Thymus (tissue), 11 donors: ENCODE measurements at regions not wholly inside any gene's neighbourhood (a gene's known extent, or its start where the extent isn't known, plus 50 kb on each side); places are given as distances from the start of the nearest gene placed in this dataset.

Experiments
- DNase-seq, 9 donors: peaks; one replicate each; pipeline ENCODE4 v3.0.0-alpha.2; 2013; ENCODE audit warnings: low spot score in 9 of 9, low read depth in 6 of 9, missing footprints in 1 of 9
- H3K27ac ChIP-seq, 2 donors: one replicate each; pipeline ENCODE4 v1.5.1; 2013; ENCODE audit warnings: control low read depth in 1 of 2, low read depth in 1 of 2, low read length in 1 of 2, mild to moderate bottlenecking in 1 of 2, moderate library complexity in 1 of 2
- H3K27me3 ChIP-seq, 2 donors: one replicate each; pipeline ENCODE4 v1.5.1; 2013; ENCODE audit warnings: low read length in 1 of 2; ENCODE audit not compliant: control insufficient read depth in 2 of 2, insufficient read depth in 1 of 2
- H3K36me3 ChIP-seq, 2 donors: one replicate each; pipeline ENCODE4 v1.5.1; 2013; ENCODE audit warnings: low read length in 1 of 2, mild to moderate bottlenecking in 1 of 2, moderate library complexity in 1 of 2; ENCODE audit not compliant: control insufficient read depth in 2 of 2, insufficient read depth in 2 of 2
- H3K4me1 ChIP-seq, 2 donors: one replicate each; pipeline ENCODE4 v1.5.1; 2013; ENCODE audit warnings: low read length in 2 of 2; ENCODE audit not compliant: control insufficient read depth in 2 of 2, insufficient read depth in 2 of 2
- H3K4me3 ChIP-seq, 2 donors: one replicate each; pipeline ENCODE4 v1.5.1; 2013; ENCODE audit warnings: low read length in 2 of 2, control low read depth in 1 of 2, mild to moderate bottlenecking in 1 of 2
- H3K9me3 ChIP-seq, 2 donors: one replicate each; pipeline ENCODE4 v1.5.1; 2013; ENCODE audit warnings: low read length in 1 of 2, mild to moderate bottlenecking in 1 of 2; ENCODE audit not compliant: control insufficient read depth in 2 of 2, insufficient read depth in 1 of 2
- WGBS: extraction: QIAGEN DNeasy Blood & Tissue Kit; methylation state at CpG from one replicate; pipeline ENCODE4 v1.1.7; 2013; 5-methylcytosine and 5-hydroxymethylcytosine counted together
- donor health status: healthy.

- H3K27ac ChIP-seq, result peak overlapping the region in 1 of 2 donors; percentile 75
- H3K27me3 ChIP-seq, result no peaks in the 10 kb centered on the region
- no peak overlapping the region for H3K4me3 ChIP-seq
- H3K4me1 ChIP-seq, result peaks cover 14 to 32% of the 10 kb centered on the region in 2 donors
- 68% methylated on average over 3 of the region's 3 CpGs for WGBS
- peak in 3 of 9 donors; percentile 30 to 61 (median 37) for DNase-seq
- no peaks in the 10 kb centered on the region for H3K36me3 ChIP-seq
- peaks cover 0 to 17% of the 10 kb centered on the region in 2 donors for H3K9me3 ChIP-seq
Measured at GRCh38 chr6:14353281-14353680, 235.7 kb downstream of the CD83 start.

- WGBS, result 98% methylated on average over 2 of the region's 2 CpGs
- H3K4me3 ChIP-seq, result no peak overlapping the region
- no peak for DNase-seq
- H3K36me3 ChIP-seq, result no peaks in the 10 kb centered on the region
- H3K27ac ChIP-seq, result peak overlapping the region in 1 of 2 donors; percentile 75
- peaks cover 14 to 32% of the 10 kb centered on the region in 2 donors for H3K4me1 ChIP-seq
- no peaks in the 10 kb centered on the region for H3K27me3 ChIP-seq
- H3K9me3 ChIP-seq, result peaks cover 0 to 17% of the 10 kb centered on the region in 2 donors
Measured at GRCh38 chr6:14353798-14354197, 236.2 kb downstream of the CD83 start.

- Histone ChIP-seq H3K27me3 (no peaks in the 10 kb centered on the region), H3K4me1 (peaks cover 14 to 25% of the 10 kb centered on the region in 2 donors), H3K27ac (no peak overlapping the region), H3K36me3 (no peaks in the 10 kb centered on the region), H3K9me3 (peaks cover 0 to 17% of the 10 kb centered on the region in 2 donors), H3K4me3 (no peak overlapping the region)
- 22% methylated on average over 5 of the region's 5 CpGs for WGBS
- DNase-seq, result no peak
Measured at GRCh38 chr6:14354919-14355572, 237.5 kb downstream of the CD83 start.

GRCh38 chr6:14359438-14359837 lies 241.9 kb downstream of the CD83 start:
- DNase-seq, result no peak
- Histone ChIP-seq H3K9me3 (no peaks in the 10 kb centered on the region), H3K4me3 (no peak overlapping the region), H3K27me3 (no peaks in the 10 kb centered on the region), H3K36me3 (no peaks in the 10 kb centered on the region), H3K27ac (no peak overlapping the region), H3K4me1 (peaks cover 10% of the 10 kb centered on the region in 2 donors)
- WGBS, result 96% methylated on average over 5 of the region's 5 CpGs

GRCh38 chr6:14360565-14360964 lies 243.0 kb downstream of the CD83 start:
- Histone ChIP-seq H3K36me3 (no peaks in the 10 kb centered on the region), H3K4me3 (no peak overlapping the region), H3K4me1 (peaks cover 2 to 3% of the 10 kb centered on the region in 2 donors), H3K27me3 (no peaks in the 10 kb centered on the region), H3K27ac (no peak overlapping the region), H3K9me3 (no peaks in the 10 kb centered on the region)
- WGBS, result 99% methylated on average over 7 of the region's 7 CpGs
- DNase-seq, result no peak

GRCh38 chr6:14361297-14361696 lies 243.7 kb downstream of the CD83 start:
- Histone ChIP-seq H3K9me3 (no peaks in the 10 kb centered on the region), H3K27ac (no peak overlapping the region), H3K4me1 (peaks cover 2 to 3% of the 10 kb centered on the region in 2 donors), H3K36me3 (no peaks in the 10 kb centered on the region), H3K4me3 (no peak overlapping the region), H3K27me3 (no peaks in the 10 kb centered on the region)
- DNase-seq, result no peak
- WGBS, result 97% methylated on average over 2 of the region's 2 CpGs

GRCh38 chr6:14361956-14362587 lies 244.5 kb downstream of the CD83 start:
- DNase-seq, result no peak
- Histone ChIP-seq H3K36me3 (no peaks in the 10 kb centered on the region), H3K27ac (peak overlapping the region in 1 of 2 donors; percentile 37), H3K9me3 (no peaks in the 10 kb centered on the region), H3K27me3 (no peaks in the 10 kb centered on the region), H3K4me3 (no peak overlapping the region), H3K4me1 (peaks cover 2 to 3% of the 10 kb centered on the region in 2 donors)
- 92% methylated on average over 5 of the region's 5 CpGs for WGBS

- peaks cover 13 to 15% of the 10 kb centered on the region in 2 donors for H3K4me1 ChIP-seq
- H3K4me3 ChIP-seq, result no peak overlapping the region
- 97% methylated on average over 5 of the region's 5 CpGs for WGBS
- no peak for DNase-seq
- H3K27me3 ChIP-seq, result no peaks in the 10 kb centered on the region
- no peaks in the 10 kb centered on the region for H3K9me3 ChIP-seq
- no peak overlapping the region for H3K27ac ChIP-seq
- H3K36me3 ChIP-seq, result no peaks in the 10 kb centered on the region
Measured at GRCh38 chr6:14364370-14364769, 246.8 kb downstream of the CD83 start.

GRCh38 chr6:14365393-14365792 lies 247.8 kb downstream of the CD83 start:
- Histone ChIP-seq H3K4me1 (peaks cover 14 to 15% of the 10 kb centered on the region in 2 donors), H3K36me3 (no peaks in the 10 kb centered on the region), H3K27ac (no peak overlapping the region), H3K9me3 (no peaks in the 10 kb centered on the region), H3K4me3 (no peak overlapping the region), H3K27me3 (no peaks in the 10 kb centered on the region)
- no peak for DNase-seq
- WGBS, result 98% methylated on average over 1 of the region's 1 CpG
